Superior temporal gyrus (tissue), 1 donor: ENCODE measurements at regions not wholly inside any gene's neighbourhood (a gene's known extent, or its start where the extent isn't known, plus 50 kb on each side); places are given as distances from the start of the nearest gene placed in this dataset.
A peak's percentile ranks its signal among the peaks of the same experiment; 100 is the strongest.

Experiments used
- DNase-seq: peaks from one replicate; pipeline ENCODE4 v3.0.0-alpha.2; 2016; ENCODE audit errors: extremely low spot score

GRCh38 chr5:6169660-6170059 is 208.7 kb downstream of the MED10 start:
- DNase-seq: no peak

- no peak for DNase-seq
These were observed 211.5 kb downstream of the MED10 start for GRCh38 chr5:6166698-6167394.

GRCh38 chr5:6163913-6164312 is 214.4 kb downstream of the MED10 start:
- no peak for DNase-seq

GRCh38 chr5:6162175-6162574 is 216.2 kb downstream of the MED10 start:
- DNase-seq: no peak

- DNase-seq: no peak
These were observed 217.1 kb downstream of the MED10 start for GRCh38 chr5:6161257-6161656.

- DNase-seq: no peak
These were observed 218.4 kb downstream of the MED10 start for GRCh38 chr5:6159832-6160430.

- DNase-seq: peak; percentile 53
These were observed 219.1 kb downstream of the MED10 start for GRCh38 chr5:6158974-6159831.

- no peak for DNase-seq
These were observed 224.1 kb downstream of the MED10 start for GRCh38 chr5:6154216-6154615.

GRCh38 chr5:6146271-6146670 is 232.1 kb downstream of the MED10 start:
- no peak for DNase-seq

GRCh38 chr5:6145616-6146237 is 232.6 kb downstream of the MED10 start:
- DNase-seq: no peak

- DNase-seq: no peak
These were observed 234.8 kb downstream of the MED10 start for GRCh38 chr5:6143523-6143922.

- no peak for DNase-seq
These were observed 236.0 kb downstream of the MED10 start for GRCh38 chr5:6142353-6142752.

GRCh38 chr5:6140219-6140618 is 238.1 kb downstream of the MED10 start:
- DNase-seq: no peak

- no peak for DNase-seq
These were observed 242.4 kb downstream of the MED10 start for GRCh38 chr5:6135977-6136376.

GRCh38 chr5:6134281-6134680 is 244.1 kb downstream of the MED10 start:
- no peak for DNase-seq

GRCh38 chr5:6125781-6126180 is 252.6 kb downstream of the MED10 start:
- DNase-seq: no peak

- DNase-seq: no peak
These were observed 259.7 kb downstream of the MED10 start for GRCh38 chr5:6118691-6119090.

- DNase-seq: no peak
These were observed 261.1 kb downstream of the MED10 start for GRCh38 chr5:6117212-6117611.

- no peak for DNase-seq
These were observed 262.5 kb downstream of the MED10 start for GRCh38 chr5:6115852-6116251.

GRCh38 chr5:6112538-6112937 is 265.8 kb downstream of the MED10 start:
- no peak for DNase-seq

GRCh38 chr5:6112125-6112524 is 266.2 kb downstream of the MED10 start:
- no peak for DNase-seq

- DNase-seq: no peak
These were observed 267.2 kb downstream of the MED10 start for GRCh38 chr5:6111131-6111530.
